ENCODE measurements at regions not wholly inside any gene's neighbourhood (a gene's known extent, or its start where the extent isn't known, plus 50 kb on each side); places are given as distances from the start of the nearest gene placed in this dataset.

- no peaks in the 10 kb centered on the region for H4K20me1 ChIP-seq (ENCODE audit: low read depth, low read length)
- H3K27me3 ChIP-seq (ENCODE audit: low read length) = no peaks in the 10 kb centered on the region
- H3K9me3 ChIP-seq (ENCODE audit: insufficient read depth, low read length) = no peaks in the 10 kb centered on the region
- no peak overlapping the region for H3K27ac ChIP-seq (ENCODE audit: low read depth, low read length)
- no peaks in the 10 kb centered on the region for H3F3A ChIP-seq (ENCODE audit: insufficient read depth)
- H3K9me2 ChIP-seq (replicated peaks; ENCODE audit: insufficient read depth, low read length) = no peaks in the 10 kb centered on the region
- H3K9ac ChIP-seq (ENCODE audit: low read length) = no peak overlapping the region
- no peak overlapping the region for H3K4me3 ChIP-seq (ENCODE audit: insufficient read depth, low read length, poor library complexity, severe bottlenecking)
- H2AFZ ChIP-seq (ENCODE audit: low read depth, low read length, severe bottlenecking) = no peak overlapping the region
- no peak overlapping the region for H3K4me2 ChIP-seq (ENCODE audit: low read depth, low read length, poor library complexity, severe bottlenecking)
- H3K79me2 ChIP-seq (ENCODE audit: insufficient read depth, low read length) = no peaks in the 10 kb centered on the region
- TF ChIP-seq EZH2phosphoT487 (conservative IDR thresholded peaks at IDR 0.05; ENCODE audit: low read length) (no peak), CTCF (IDR thresholded peaks at IDR 0.05; ENCODE audit: insufficient read depth, low read length, poor library complexity, severe bottlenecking) (no peak)
- no peaks in the 10 kb centered on the region for H3K36me3 ChIP-seq (ENCODE audit: low read length)
These were observed 583.1 kb upstream of the HS6ST1 start for GRCh38 chr2:128901572-128902391.

- Histone ChIP-seq H3K4me3 (ENCODE audit: insufficient read depth, low read length, poor library complexity, severe bottlenecking) (no peak overlapping the region), H3K27me3 (ENCODE audit: low read length) (no peaks in the 10 kb centered on the region), H4K20me1 (ENCODE audit: low read depth, low read length) (no peaks in the 10 kb centered on the region), H3K36me3 (ENCODE audit: low read length) (no peaks in the 10 kb centered on the region), H3K9ac (ENCODE audit: low read length) (no peak overlapping the region), H3K9me3 (ENCODE audit: insufficient read depth, low read length) (no peaks in the 10 kb centered on the region), H3K9me2 (replicated peaks; ENCODE audit: insufficient read depth, low read length) (no peaks in the 10 kb centered on the region), H3K79me2 (ENCODE audit: insufficient read depth, low read length) (no peaks in the 10 kb centered on the region), H3K27ac (ENCODE audit: low read depth, low read length) (no peak overlapping the region), H2AFZ (ENCODE audit: low read depth, low read length, severe bottlenecking) (no peak overlapping the region), H3K4me2 (ENCODE audit: low read depth, low read length, poor library complexity, severe bottlenecking) (no peak overlapping the region), H3F3A (ENCODE audit: insufficient read depth) (no peaks in the 10 kb centered on the region)
- TF ChIP-seq CTCF (IDR thresholded peaks at IDR 0.05; ENCODE audit: insufficient read depth, low read length, poor library complexity, severe bottlenecking) (no peak), EZH2phosphoT487 (conservative IDR thresholded peaks at IDR 0.05; ENCODE audit: low read length) (no peak)
These were observed 585.0 kb upstream of the HS6ST1 start for GRCh38 chr2:128903637-128904036.

- Histone ChIP-seq H3K79me2 (ENCODE audit: insufficient read depth, low read length) (no peaks in the 10 kb centered on the region), H3K9me2 (replicated peaks; ENCODE audit: insufficient read depth, low read length) (no peaks in the 10 kb centered on the region), H3F3A (ENCODE audit: insufficient read depth) (no peaks in the 10 kb centered on the region), H3K9me3 (ENCODE audit: insufficient read depth, low read length) (no peaks in the 10 kb centered on the region), H3K27ac (ENCODE audit: low read depth, low read length) (no peak overlapping the region), H2AFZ (ENCODE audit: low read depth, low read length, severe bottlenecking) (no peak overlapping the region), H3K4me3 (ENCODE audit: insufficient read depth, low read length, poor library complexity, severe bottlenecking) (no peak overlapping the region), H3K27me3 (ENCODE audit: low read length) (no peaks in the 10 kb centered on the region), H4K20me1 (ENCODE audit: low read depth, low read length) (no peaks in the 10 kb centered on the region), H3K4me2 (ENCODE audit: low read depth, low read length, poor library complexity, severe bottlenecking) (no peak overlapping the region), H3K9ac (ENCODE audit: low read length) (no peak overlapping the region), H3K36me3 (ENCODE audit: low read length) (no peaks in the 10 kb centered on the region)
- TF ChIP-seq CTCF (IDR thresholded peaks at IDR 0.05; ENCODE audit: insufficient read depth, low read length, poor library complexity, severe bottlenecking) (no peak), EZH2phosphoT487 (conservative IDR thresholded peaks at IDR 0.05; ENCODE audit: low read length) (no peak)
These were observed 592.6 kb upstream of the HS6ST1 start for GRCh38 chr2:128911276-128911675.
